Motor neuron (in vitro differentiated cells): ENCODE measurements at regions not wholly inside any gene's neighbourhood (a gene's known extent, or its start where the extent isn't known, plus 50 kb on each side); places are given as distances from the start of the nearest gene placed in this dataset.

Experiments
- ATAC-seq, 8 experiments: fragments of 200-7000 bp; cut with Tn5 transposase; replicated peaks in 6 of 8; 2 replicates each; pipeline ENCODE4 v1.8.0; 2021; ENCODE audit warnings: mild to moderate bottlenecking in 8 of 8, moderate library complexity in 8 of 8
- H3K27ac ChIP-seq, 2 donors: fragments of 250-450 bp; sonication (Bioruptor Pico); 2 replicates each; pipeline ENCODE4 v1.9.0; 2021; ENCODE audit warnings: antibody characterized with exemption in 2 of 2, mild to moderate bottlenecking in 2 of 2, moderate library complexity in 1 of 2
- H3K4me1 ChIP-seq, 2 donors: fragments of 250-450 bp; sonication (Bioruptor Pico); replicated peaks in 1 of 2; 2 replicates each; pipeline ENCODE4 v1.6.1; 2021; ENCODE audit warnings: antibody characterized with exemption in 2 of 2, mild to moderate bottlenecking in 2 of 2, moderate library complexity in 1 of 2
- H3K4me3 ChIP-seq, 5 donors: fragments of 250-450 bp; sonication (Bioruptor Pico); 2 replicates each; pipeline ENCODE4 v1.9.0; 2021; ENCODE audit warnings: antibody characterized with exemption in 5 of 5, mild to moderate bottlenecking in 5 of 5, moderate library complexity in 4 of 5
- WGBS, 10 experiments: fragments of 450-650 bp; shearing (Covaris generic); methylation state at CpG; one replicate each; pipeline ENCODE4 v1.0.0; 2022; 5-methylcytosine and 5-hydroxymethylcytosine counted together
- in situ Hi-C, 9 experiments: fragments of 400-800 bp; cut with MboI; loops; one replicate each; pipeline ENCODE4 v1.15.0; 2021; ENCODE audit warnings: low sequenced_read_pairs in 9 of 9, low pct_unique_long_range_greater_than_20kb in 2 of 9; ENCODE audit not compliant: unreplicated experiment in 9 of 9

- Histone ChIP-seq H3K27ac (no peak overlapping the region), H3K4me3 (no peak overlapping the region), H3K4me1 (no peaks in the 10 kb centered on the region)
- no peak for ATAC-seq
- in situ Hi-C loops: no loop called here
- WGBS, 10 experiments: 20 to 100% (median 100%) methylated on average over 1 to 2 of the region's 3 CpGs; no CpG with 5 or more reads in 5 of the 10 experiments
Measured at GRCh38 chr20:18972251-18972876, 158.8 kb downstream of the SCP2D1 start.

- 17 to 90% (median 57%) methylated on average over 2 to 7 of the region's 7 CpGs for WGBS, 10 experiments
- in situ Hi-C loops: no loop called here
- no peak overlapping the region for H3K4me3 ChIP-seq
- no peaks in the 10 kb centered on the region for H3K4me1 ChIP-seq
- no peak overlapping the region for H3K27ac ChIP-seq
- ATAC-seq: no peak
Measured at GRCh38 chr20:18973529-18974173, 160.1 kb downstream of the SCP2D1 start.

- H3K4me3 ChIP-seq: no peak overlapping the region
- no peak for ATAC-seq
- H3K27ac ChIP-seq: no peak overlapping the region
- H3K4me1 ChIP-seq: no peaks in the 10 kb centered on the region
- in situ Hi-C loops: no loop called here
- WGBS, 10 experiments: 40 to 56% methylated on average over 1 of the region's 1 CpG; no CpG with 5 or more reads in 8 of the 10 experiments
Measured at GRCh38 chr20:18974660-18975059, 161.1 kb downstream of the SCP2D1 start.

- WGBS, 10 experiments: 43 to 93% (median 67%) methylated on average over 1 to 2 of the region's 2 CpGs
- H3K27ac ChIP-seq: no peak overlapping the region
- H3K4me1 ChIP-seq: no peaks in the 10 kb centered on the region
- no peak for ATAC-seq
- in situ Hi-C loops: no loop called here
- no peak overlapping the region for H3K4me3 ChIP-seq
Measured at GRCh38 chr20:18977441-18977840, 163.9 kb downstream of the SCP2D1 start.

- ATAC-seq: no peak
- no peak overlapping the region for H3K27ac ChIP-seq
- H3K4me1 ChIP-seq: no peaks in the 10 kb centered on the region
- 0 to 100% (median 47%) methylated on average over 1 of the region's 2 CpGs; no CpG with 5 or more reads in 6 of the 10 experiments for WGBS, 10 experiments
- in situ Hi-C loops: no loop called here
- no peak overlapping the region for H3K4me3 ChIP-seq
Measured at GRCh38 chr20:18978311-18978710, 164.7 kb downstream of the SCP2D1 start.

GRCh38 chr20:18979132-18979531 is 165.5 kb downstream of the SCP2D1 start:
- Histone ChIP-seq H3K4me1 (no peaks in the 10 kb centered on the region), H3K4me3 (no peak overlapping the region), H3K27ac (no peak overlapping the region)
- ATAC-seq: no peak
- 0 to 83% (median 61%) methylated on average over 1 of the region's 1 CpG; no CpG with 5 or more reads in 4 of the 10 experiments for WGBS, 10 experiments
- in situ Hi-C loops: no loop called here

- H3K4me1 ChIP-seq: no peaks in the 10 kb centered on the region
Measured at GRCh38 chr20:18981962-18982539, 168.5 kb downstream of the SCP2D1 start.

GRCh38 chr20:18983796-18984195 is 170.2 kb downstream of the SCP2D1 start:
- H3K27ac ChIP-seq: no peak overlapping the region
- 46 to 100% (median 73%) methylated on average over 2 to 5 of the region's 5 CpGs; no CpG with 5 or more reads in 4 of the 10 experiments for WGBS, 10 experiments
- in situ Hi-C loops: no loop called here
- no peak overlapping the region for H3K4me3 ChIP-seq
- no peaks in the 10 kb centered on the region for H3K4me1 ChIP-seq
- peak in 2 of 8 experiments; percentile 12 to 65 for ATAC-seq

More at GRCh38 chr20:18981962-18982539, 168.5 kb downstream of the SCP2D1 start:
- WGBS, 10 experiments: 7 to 100% (median 26%) methylated on average over 1 to 5 of the region's 5 CpGs; no CpG with 5 or more reads in 3 of the 10 experiments
- Histone ChIP-seq H3K4me3 (no peak overlapping the region), H3K27ac (no peak overlapping the region)
- in situ Hi-C loops: no loop called here
- ATAC-seq: no peak

GRCh38 chr20:18984238-18985200 is 170.9 kb downstream of the SCP2D1 start:
- H3K4me1 ChIP-seq: no peaks in the 10 kb centered on the region
- peak in 4 of 8 experiments; percentile 38 to 95 (median 76) for ATAC-seq
- H3K4me3 ChIP-seq: no peak overlapping the region
- in situ Hi-C loops: no loop called here
- no peak overlapping the region for H3K27ac ChIP-seq
- 17 to 100% (median 80%) methylated on average over 1 to 8 of the region's 13 CpGs; no CpG with 5 or more reads in 1 of the 10 experiments for WGBS, 10 experiments

GRCh38 chr20:18985551-18985950 is 172.0 kb downstream of the SCP2D1 start:
- in situ Hi-C loops: no loop called here
- Histone ChIP-seq H3K27ac (no peak overlapping the region), H3K4me3 (no peak overlapping the region), H3K4me1 (no peaks in the 10 kb centered on the region)
- WGBS, 10 experiments: 20 to 100% (median 82%) methylated on average over 1 to 2 of the region's 5 CpGs; no CpG with 5 or more reads in 5 of the 10 experiments
- no peak for ATAC-seq

- no peak for ATAC-seq
- no peak overlapping the region for H3K27ac ChIP-seq
- in situ Hi-C loops: no loop called here
- H3K4me3 ChIP-seq: no peak overlapping the region
- H3K4me1 ChIP-seq: no peaks in the 10 kb centered on the region
- 23 to 86% (median 62%) methylated on average over 1 to 7 of the region's 7 CpGs; no CpG with 5 or more reads in 2 of the 10 experiments for WGBS, 10 experiments
Measured at GRCh38 chr20:18986146-18986830, 172.7 kb downstream of the SCP2D1 start.

- Histone ChIP-seq H3K4me1 (no peaks in the 10 kb centered on the region), H3K27ac (no peak overlapping the region), H3K4me3 (no peak overlapping the region)
- ATAC-seq: no peak
- WGBS, 10 experiments: 50 to 100% (median 88%) methylated on average over 1 to 5 of the region's 9 CpGs; no CpG with 5 or more reads in 2 of the 10 experiments
- in situ Hi-C loops: no loop called here
Measured at GRCh38 chr20:18986895-18987580, 173.5 kb downstream of the SCP2D1 start.
